Dermis blood vessel endothelial cell (primary cell): ENCODE measurements at regions not wholly inside any gene's neighbourhood (a gene's known extent, or its start where the extent isn't known, plus 50 kb on each side); places are given as distances from the start of the nearest gene placed in this dataset.

Source experiments
- DNase-seq: peaks from one replicate; pipeline ENCODE4 v3.0.0; 2010

DNA sequence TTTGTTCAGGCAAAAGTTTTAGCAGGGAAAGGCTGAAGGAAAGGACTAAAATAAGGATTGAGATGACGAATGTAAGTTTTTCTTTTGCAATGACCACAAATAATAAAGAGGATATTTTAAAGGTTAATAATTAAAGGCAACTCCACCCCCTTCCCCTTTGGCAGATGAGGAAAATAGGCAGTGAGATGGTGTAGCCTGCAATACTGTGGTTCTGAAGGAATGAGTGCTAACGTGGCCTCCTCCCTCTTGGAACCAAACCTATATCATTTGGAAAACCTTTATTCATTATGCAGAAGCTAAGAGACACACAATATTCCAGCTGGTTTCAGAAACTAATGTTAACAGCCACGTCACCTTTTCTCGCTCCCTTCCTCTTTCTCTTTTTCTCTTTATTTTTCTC, 70.9 kb upstream of the COL1A2 start:
- no peak for DNase-seq

DNA sequence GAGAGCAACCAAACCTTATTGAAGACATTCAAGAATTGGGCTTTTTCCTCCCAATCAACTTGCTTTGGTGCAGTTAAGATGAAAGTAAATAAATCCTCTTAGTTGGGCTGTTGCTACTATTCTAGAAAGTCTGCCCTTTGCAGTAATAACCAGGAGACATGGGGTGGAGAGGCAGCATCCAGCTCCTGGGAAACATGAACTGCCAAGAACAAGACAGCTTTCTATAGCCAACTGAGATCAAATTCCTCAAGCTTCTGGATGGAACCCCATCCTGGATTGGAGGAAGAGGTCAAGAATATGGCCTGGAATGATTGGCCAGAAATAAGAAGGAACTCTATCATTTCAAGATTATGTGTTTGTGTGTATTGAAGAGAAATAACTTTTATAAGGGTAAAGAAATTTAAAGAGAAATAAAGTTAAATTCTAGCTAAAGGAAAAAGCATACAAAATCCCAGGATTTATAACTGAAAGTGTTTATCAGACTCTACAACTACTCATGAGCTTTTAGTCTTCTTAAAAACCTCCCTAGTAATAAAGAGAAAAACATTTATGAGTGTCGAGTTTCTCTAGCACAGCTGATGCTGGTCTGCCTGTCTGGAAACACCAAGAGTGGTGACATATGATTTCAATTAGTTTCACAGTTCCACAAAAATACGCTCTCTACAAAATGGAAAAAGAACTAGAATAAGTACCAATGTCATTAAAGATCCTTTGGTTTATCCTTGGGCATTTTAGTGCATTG, 70.1 kb upstream of the COL1A2 start:
- DNase-seq, result no peak

DNA sequence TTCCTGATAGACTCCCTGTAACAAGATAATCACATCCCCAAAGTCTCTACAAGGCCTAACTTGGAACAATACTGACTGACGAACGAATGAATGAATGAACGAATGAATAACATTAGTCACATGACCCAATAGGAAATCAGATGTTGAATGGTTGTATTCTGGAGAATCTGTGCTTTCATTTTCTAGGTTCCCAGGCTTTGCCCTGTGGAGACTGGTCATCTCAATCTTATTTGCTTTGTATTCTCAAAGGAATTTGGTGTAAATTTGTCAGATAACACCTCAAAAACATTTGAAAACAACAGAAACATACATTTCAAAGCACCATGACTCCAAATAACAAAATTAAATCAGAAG, 69.6 kb upstream of the COL1A2 start:
- DNase-seq, result no peak

DNA sequence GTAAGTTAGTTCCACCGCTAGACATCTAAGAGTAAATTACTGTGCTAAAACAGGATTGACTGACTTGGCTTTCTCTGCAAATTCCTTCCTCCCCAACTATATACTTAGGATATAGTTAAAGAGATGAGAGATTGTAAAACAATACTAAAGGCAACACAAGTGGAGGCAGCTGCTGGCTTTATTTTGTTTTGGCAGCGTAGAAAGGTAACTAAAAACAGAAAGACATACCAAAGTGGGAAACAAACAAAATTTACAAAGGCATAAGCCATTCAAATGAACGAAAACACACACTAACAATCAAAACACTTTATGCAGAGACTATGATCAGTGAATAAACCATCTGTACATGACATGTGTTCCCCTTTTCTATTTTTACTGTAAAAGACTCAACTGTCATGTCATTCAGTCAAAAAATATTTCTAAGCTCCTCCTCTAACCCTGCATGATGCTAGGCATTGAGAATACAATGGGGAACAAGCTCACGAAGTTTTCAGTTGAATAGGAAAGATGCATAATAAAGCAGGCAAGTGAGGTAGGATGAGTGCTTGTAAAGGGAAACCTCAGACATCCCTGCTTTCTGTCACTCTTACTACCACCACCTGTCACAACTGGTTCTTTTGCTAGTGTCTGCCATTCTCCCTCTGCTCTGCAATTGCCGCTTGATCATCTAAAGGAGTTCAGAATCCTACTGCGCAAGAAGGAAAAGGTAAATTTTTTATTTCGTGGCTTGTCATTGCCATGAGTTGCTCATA, 64.2 kb upstream of the COL1A2 start:
- DNase-seq, result no peak

DNA sequence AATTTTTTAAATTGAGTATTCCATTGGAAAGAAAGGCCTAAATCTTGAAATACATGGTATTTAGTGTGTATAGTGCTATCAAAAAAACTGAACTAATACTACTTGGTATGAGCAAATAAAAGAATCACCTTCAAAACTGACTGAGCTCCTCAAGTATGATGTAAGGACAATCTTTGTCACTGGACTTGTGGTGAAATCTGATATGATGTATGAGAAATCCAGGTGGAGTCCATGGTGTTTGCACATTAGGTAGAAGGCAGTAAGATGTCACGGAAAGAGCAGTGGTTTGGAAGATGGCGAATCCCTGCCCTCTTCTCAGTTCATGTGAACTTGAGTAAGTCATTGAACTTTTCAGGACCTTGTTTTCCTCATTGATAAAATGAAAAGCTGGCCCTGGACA, 62.1 kb upstream of the COL1A2 start:
- no peak for DNase-seq

DNA sequence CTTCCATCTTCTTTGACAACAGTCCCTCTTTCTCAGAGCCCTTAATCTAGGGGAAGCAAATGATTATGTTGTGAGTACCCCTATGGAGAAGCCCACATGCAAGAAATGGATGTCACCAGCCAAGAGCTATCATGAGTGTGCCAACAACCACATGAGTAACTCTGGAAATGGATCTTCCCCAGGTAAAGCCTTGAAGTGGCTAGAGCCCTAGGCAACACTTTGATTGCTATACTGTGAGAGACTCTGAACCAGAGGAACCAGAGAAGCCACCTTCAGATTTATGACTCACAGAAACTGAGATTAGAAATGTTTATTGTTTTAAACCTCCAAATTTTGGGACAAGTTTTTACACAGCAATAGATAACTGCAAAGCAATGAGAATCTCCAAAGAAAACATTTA, 60.9 kb upstream of the COL1A2 start:
- no peak for DNase-seq

DNA sequence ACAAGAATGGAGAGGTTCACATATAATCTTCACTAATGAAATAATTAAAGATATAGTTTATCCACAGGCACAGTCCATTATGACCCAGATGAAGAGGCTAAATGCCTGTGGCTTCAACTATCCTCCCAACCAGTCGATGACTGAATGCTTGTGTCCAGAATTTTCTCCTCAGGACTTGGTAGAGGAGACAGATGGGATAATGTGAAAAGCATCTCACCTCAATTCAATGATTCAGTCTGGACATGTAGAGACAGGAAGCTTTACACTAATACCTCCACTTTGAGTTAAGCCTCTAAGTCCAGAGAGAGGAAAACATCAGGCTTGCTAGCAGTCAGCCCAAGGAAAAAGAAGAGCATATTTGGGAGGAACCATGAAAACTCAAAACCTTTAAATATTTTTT, 59.1 kb upstream of the COL1A2 start:
- DNase-seq, result no peak

DNA sequence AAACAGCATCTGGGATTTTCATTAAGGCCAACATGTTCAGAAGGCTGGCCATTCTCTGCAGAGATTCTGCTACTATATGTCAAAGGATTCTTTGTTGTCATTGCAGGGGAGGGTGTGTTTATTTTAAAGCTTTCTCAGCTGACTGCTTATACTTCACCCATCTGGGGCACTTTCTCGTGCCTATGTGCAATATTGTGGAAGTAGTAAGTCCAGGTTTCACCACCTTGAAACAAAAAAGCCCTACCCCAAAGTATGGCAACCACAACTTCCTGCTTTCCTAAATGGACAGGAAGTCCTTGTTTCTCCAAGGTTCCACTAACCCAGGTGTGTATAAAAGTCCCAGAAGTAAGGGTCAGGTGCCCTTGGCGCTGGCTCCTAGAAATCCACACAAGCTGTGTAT, 58.7 kb upstream of the COL1A2 start:
- no peak for DNase-seq

DNA sequence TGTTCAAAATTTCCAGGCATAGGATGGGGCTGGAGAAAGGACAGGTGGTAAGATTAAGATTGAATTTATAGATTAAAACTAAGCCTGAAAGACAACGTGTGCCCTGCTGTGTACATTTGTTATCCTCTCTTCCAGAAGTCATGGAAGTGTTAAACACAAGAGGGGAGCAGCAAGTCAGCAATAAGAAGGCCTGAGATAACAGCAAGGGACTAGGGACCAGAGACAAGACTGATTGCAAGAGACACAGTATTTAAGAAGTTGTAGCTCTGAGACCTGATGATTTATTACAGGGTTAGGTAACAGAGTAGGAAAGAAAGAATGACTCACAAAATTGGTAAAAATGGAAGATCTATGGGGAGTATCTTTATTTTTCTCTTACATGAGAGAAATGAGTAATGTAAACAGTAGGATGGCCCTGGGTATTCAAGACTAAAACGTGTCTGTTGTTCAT, 55.7 kb upstream of the COL1A2 start:
- no peak for DNase-seq

DNA sequence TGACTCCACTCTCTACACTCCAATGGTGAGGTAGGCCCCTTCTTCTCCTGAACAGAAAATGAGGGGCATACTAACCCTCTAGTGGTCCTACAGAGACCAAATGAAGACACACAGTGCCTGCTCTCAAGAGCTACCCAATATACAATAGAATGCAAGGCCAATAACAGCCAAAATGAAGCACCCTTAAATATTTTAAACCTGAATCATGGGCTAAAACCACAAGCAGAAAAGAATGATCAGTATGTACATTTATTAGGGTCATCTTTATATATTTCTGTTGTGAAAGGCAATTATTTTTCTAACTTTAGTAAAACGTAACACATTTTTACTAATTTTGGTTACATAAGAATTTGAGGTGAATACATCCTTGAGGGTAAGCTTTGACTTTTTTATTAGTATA, 49.9 kb upstream of the COL1A2 start:
- no peak for DNase-seq
